NCI-H1417 (cell line): ENCODE measurements at regions not wholly inside any gene's neighbourhood (a gene's known extent, or its start where the extent isn't known, plus 50 kb on each side); places are given as distances from the start of the nearest gene placed in this dataset.
"Not testable (repeated sequence)": the region's sequence is repeated elsewhere in the genome, so short reads cannot be mapped to it uniquely, and the experiment has no call there.

Experiments
- DNase-seq, 3 experiments: peaks; one replicate each; lab custom pipeline; 2025; lab: John Stamatoyannopoulos, UW

DNA sequence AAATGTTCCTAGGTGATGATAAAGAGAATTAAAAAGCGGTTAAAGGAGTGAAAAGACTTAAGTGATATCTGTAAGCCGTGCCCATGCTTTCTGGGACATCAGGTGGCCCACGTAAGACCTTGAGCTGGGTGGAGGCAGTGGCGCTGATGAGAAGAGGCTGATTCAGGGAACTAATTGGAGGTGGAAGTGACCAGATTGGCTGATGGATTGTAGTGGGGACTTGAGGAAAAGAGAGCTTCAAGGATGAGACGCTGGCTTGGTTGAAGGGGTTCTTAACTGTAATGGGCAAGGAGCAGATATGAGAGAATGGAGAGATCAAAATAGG, 69.1 kb upstream of the EP300 start:
- DNase-seq = peak in 1 of 3 experiments; percentile 29

DNA sequence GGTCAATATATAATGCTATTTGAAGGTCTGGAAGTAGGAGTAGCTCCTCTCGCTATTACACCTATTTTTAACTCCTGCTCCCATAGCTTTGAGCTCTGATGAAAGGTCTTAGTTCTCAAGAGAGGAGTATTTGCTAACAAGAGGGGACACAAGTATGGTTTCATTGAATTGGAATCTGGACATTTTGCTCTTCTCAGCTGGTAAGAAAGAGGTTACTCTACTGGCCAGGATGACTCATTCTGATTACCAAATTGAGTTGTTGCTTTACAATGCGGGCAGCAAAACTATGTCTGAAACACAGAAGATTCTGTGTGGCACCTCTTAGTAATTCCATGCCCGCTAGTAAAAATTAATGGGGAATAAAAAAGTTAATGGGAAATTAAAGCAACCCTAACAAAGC, 63.6 kb upstream of the EP300 start:
- no peak for DNase-seq

DNA sequence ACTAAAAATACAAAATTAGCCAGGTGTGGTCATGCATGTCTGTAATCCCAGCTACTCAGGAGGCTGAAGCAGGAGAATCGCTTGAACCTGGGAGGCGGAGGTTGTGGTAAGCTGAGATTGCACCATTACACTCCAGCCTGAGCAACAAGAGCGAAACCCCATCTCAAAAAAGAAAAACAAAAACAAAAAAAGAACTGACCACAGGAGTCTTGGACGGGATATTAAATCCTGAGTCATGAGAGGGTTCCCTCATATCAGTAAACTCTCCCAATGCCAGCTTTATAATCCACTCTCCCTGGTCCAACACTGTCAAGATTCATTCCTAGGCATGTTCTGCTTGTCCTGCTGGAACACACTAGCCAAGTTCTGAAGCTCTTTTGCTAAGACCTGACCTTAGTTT, 61.5 kb upstream of the EP300 start:
- no peak for DNase-seq

DNA sequence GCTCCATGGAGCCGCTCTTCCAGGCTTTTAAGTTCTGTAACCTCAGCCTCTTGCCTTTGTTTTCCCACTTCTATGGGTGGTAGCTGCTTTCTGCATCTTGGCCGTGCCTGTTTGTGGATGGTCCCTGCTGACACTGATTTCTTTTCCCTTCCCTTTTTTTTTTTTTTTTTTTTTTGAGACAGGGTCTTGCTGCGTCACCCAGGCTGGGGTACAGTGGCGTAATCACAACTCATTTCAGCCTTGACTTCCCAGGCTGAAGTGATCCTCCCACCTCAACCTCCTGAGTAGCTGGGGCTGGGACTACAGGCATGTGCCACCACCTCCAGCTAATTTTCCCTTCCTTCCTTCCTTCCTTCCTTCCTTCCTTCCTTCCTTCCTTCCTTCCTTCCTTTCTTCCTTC, 57.7 kb upstream of the EP300 start:
- DNase-seq = no peak

DNA sequence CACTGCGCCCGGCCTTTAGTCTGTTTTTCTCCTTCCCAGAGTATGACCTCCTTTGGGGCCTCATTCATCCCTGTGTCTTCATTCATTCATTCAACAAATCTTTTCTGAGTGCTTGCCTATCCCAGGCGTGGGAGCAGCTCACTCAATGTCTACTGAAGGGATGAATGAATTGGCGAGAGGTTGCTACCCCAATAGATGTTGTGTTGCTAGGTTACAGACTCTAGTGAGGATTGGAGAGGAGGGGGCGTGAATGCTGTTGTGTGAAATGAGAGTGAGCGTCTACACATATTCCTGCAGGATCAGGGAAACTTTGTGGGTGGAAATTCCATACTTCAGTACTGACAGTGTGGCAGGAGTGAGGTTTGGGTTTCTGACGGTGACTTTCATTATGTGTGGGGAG, 55.5 kb upstream of the EP300 start:
- DNase-seq = no peak

DNA sequence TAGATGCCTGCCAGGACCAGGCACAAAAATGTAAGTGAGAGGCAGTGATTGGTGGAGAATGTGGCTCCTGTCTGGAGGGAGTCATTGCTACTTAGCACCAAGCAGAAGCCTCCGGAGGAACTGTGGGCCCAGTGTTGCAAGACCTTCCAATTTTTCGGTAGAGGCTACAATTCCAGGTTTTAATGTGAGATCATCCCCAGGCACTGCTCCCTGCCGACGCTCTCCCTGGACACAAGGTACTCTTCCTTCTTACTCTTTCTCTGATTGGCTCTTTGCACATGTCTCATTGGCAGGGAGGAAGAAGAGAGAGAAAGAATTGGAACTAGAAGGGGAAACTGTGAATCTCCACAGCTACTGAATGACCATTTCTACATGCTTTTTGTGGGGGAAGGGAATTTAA, 53.7 kb upstream of the EP300 start:
- no peak for DNase-seq

DNA sequence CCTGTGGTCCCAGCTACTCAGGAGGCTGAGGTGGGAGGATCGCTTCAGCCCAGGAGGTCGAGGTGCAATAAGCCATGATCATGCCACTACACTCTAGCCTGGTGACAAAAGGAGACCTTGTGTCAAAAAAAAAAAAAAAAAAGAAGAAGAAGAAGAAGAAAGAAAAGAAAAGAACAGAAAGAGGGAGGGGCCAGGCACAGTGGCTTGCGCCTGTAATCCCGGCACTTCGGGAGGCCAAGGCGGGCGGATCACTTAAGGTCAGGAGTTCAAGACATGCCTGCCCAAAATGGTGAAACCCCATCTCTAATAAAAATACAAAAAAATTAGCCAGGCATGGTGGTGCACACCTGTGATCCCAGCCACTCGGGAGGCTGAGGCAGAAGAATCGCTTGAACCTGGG, 52.8 kb upstream of the EP300 start:
- not testable (repeated sequence) for DNase-seq

DNA sequence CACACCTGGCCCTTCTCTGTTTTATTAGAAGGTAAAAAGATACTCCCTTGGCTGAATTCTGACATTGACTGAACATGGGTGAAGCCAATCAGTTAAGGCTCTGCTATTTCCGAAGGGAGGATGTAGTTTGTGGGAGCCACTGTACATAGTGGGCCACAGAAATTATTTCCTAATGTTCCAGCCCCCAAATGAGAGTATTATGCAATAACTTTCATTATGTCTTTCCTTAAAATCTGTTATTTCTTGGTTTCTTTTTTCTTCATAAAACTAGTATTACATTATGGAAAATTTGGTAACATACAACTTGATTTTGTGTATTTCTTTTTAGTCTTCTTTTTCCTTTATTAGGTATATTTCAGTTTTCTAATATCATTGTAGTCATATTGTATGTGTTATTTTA, 51.9 kb upstream of the EP300 start:
- no peak for DNase-seq

DNA sequence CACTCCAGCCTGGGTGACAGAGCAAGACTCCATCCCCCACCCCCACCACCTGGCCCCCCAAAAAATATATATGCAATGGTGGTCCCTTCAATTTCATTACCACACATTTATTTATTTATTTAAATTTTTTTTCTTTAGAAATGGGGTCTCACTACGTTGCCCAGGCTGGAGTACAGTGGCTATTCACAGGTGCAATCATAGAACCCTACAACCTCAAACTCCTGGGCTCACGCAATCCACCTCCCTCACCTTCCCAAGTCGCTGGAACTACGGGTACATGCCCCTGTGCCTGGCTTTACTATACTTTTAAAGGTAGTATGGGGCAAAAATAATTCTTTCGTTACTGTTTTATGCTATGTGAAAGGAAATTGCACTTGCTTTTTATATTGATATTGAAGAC, 50.9 kb upstream of the EP300 start:
- no peak for DNase-seq
